Stimulated activated CD4-positive, alpha-beta T cell treated with anti-CD3 and anti-CD28 coated beads, Interleukin-2, amount 100 ng/mL, for 24 hours (primary cell): ENCODE measurements at regions not wholly inside any gene's neighbourhood (a gene's known extent, or its start where the extent isn't known, plus 50 kb on each side); places are given as distances from the start of the nearest gene placed in this dataset.

Source experiments
- DNase-seq, 2 donors: peaks; one replicate each; pipeline ENCODE4 v3.0.0-alpha.2; 2020

DNA sequence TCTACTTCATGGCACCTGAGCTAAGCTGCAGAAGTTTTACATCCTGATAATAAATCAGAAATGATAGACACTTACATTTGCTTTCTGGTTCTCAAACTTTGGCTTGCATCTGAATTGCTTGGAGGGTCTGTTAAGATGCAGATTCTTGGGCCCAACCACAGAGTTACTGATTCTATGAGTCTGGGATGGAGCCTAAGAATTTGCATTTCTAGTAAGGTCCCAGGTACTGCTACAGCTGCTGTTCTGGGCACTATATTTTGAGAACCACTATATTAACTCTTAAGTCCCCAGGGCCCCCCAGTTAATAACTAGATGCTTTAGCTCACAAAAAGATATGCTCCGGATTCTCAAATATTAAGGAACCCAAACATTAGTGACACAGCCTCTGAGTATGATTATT, 69.8 kb upstream of the DAB2 start:
- no peak for DNase-seq

DNA sequence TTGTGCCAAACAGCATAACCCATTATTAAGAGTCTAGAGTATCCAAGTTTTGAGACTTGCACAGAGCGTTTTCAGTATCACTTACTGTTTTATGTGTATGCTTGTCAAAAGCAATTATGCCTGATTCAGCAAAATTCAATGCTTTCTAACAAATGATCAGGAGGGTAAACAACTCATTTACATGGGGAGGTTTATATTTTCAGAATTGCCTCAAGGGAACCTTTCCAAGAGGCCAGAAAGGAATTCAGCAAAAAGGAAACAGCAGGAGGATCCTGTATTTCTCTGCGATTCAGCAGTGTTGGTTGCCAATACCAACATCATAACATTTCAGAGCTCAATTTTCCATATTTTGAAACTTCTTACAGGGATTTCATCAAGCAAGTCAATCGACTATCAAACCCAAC, 69.3 kb upstream of the DAB2 start:
- no peak for DNase-seq

DNA sequence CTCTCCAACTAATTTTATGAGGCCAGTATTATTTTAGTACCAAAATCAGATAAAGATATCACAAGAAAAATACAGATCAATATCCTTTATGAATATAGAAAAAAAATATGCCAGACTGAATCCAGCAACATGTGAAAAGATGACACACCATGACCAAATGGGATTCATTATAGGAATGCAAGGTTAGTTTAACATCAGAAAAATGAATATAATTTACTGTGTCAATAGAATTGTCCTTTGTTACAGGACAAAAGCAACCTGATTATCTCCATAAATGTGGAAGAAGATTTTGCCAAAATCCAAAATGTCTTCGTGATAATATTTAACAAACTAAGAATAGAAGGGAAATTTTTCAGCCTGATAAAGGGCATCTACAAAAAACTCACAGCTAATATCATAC, 66.4 kb upstream of the DAB2 start:
- DNase-seq: no peak

DNA sequence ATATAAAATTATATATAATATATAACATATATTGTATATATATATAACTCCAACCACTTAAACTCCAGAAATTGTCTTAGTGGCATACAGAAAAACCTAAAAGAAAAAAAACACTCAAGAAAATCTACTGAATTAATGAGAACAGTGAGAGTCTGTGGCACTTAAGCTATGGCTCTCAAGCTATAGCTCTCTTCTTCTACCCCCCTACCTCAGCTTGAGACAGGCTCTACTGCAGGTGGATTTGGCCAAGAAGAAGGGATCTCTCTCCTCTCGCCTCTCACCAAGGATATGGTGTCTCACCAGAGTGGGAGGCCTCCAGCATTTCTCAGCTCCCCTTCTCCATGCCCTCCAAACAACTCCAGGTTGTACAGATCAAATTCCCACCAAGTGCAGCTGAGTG, 64.5 kb upstream of the DAB2 start:
- no peak for DNase-seq

DNA sequence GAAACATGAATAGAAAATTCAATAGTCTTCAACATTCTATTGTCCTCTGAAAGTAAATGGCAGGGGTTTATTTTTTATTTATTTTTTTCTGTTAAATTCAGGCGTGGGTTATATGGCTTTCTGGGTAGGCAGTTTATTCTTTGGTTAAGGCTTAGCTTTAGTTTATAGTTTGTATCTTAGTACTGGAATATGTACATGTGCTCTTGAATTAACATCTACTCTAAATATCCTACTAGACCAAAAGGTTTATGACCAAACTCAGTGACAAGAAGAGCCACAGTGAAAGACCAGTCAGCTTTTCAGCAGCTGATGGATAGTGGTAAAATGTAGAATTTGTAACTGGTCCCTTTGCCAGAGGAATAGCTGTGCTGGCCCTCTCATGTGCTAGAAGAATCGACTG, 62.0 kb upstream of the DAB2 start:
- DNase-seq: no peak

DNA sequence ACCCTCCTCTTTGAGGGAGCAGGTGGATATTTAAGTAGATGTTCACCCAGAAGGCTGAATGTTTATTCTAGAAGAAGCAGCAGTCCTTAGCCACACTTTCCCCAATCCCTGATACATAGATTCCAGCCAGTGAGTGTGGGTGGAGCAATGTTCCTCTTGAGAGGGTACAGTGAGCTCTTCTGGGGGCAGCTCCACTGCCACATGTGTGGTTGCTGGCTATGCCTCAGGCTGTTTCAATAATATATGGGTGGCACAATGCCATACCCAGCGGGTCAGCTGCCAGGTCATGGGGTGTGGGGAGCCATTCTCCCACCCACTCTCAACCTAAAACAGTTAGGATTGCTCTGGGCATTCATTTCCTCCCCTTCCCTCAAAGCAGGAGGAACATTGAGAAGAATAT, 61.6 kb upstream of the DAB2 start:
- DNase-seq: no peak

DNA sequence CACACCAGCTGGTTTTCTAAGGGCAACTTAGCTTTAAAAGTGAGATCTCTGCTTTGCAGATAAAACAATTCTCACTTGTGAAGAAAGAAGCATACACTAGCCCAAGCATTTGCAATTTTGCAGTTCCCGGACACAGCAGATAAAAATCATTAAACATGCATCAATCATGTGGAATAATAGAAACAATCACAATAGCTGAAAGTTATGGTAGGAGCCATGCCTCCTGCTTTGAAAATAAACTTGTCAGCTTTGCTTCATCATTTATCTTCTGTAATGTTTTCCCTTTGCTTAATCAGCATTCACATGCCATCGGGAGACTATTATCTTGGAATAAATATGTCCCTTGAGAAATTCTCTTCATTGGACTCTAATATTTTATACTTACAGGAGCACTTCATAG, 60.3 kb upstream of the DAB2 start:
- DNase-seq: no peak

DNA sequence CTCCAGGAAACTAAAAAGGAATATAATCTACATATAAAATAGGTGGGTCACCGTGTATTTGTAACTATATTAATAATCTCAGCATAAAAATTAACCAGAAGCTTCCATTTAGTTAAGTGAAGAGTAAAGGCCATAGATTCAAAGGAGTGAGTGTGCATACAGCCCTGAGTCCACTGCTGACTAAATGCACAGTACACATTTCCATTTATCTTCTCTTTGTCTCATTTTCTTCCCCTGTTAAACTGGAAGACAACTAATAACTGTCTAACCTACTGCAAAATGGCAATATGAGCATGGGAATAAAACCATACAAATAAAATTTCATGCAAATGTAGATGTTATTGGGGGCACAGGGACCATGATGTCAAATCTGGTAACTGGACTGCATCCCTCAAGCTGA, 59.9 kb upstream of the DAB2 start:
- DNase-seq: no peak

DNA sequence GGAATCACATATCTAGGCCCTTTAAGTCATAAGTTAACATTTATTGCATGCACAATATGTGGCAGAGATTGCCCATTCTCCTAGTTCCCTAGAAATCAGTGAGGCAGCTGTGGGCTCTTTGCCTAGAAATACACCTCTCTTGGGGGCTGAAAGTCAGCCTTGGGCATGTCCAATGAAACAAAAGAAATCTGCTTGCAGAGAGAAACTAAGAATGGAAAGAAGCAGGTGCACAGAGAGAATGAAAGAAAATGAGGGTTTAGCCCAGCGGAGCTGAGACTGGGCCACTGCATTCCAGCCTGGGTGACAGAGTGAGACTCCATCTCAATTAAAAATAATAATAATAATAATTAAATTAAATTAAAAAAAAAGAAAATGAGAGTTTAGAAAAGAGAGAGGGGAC, 57.3 kb upstream of the DAB2 start:
- no peak for DNase-seq

DNA sequence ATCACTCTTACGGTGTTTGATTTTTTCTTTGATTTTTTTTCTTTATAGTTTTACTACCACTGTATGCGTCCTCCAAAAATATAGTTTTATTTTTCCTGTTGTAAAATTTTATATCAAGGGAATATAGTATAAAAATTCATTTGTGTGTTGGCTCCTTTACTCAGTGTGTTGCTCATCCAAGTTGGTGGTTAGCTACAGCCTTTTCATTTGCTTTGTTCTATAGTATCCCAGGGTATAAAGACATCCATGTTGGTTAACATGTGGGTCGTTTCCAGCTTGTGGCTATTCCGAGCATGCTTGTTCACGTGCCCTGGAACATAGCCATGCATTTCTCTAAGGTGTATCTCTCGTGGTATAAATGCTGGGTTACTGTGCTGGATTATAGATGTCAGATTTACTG, 54.8 kb upstream of the DAB2 start:
- no peak for DNase-seq

DNA sequence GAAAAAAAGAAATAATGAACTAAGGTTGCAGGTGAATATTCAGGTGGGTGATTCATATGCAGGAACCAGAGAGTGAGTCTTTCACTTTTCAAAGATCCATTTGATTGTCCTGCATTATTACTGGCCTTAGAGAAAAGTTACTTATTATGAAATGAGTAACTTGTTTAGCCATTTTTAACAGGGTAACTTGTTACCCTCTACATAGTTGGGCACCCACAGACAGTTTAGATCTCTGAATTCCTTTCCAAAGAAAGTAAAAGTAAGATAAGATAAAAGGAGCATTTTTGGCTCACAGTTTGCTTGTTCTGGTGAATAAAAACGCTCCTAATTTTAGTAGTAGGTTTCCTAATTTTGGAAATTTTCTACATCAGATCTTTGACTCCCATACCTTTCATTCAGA, 54.1 kb upstream of the DAB2 start:
- no peak for DNase-seq

DNA sequence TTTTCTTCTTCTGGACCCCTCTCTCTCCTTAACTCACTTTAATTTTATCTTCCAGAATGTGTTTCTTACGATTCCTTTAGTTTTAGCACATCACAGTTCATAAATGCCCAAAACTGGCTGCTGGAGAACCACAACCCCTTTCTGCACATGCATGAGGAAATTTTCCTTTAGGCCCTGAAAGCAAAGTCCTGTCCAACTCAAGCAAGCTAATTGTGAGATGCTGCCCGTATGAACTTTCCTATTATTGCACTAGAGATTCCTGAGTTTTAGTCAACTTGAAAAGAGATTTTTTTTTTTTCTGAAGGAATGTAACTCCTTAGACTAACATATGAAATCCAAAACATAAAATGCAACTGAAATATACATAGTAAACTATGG, 52.1 kb upstream of the DAB2 start:
- DNase-seq: no peak

DNA sequence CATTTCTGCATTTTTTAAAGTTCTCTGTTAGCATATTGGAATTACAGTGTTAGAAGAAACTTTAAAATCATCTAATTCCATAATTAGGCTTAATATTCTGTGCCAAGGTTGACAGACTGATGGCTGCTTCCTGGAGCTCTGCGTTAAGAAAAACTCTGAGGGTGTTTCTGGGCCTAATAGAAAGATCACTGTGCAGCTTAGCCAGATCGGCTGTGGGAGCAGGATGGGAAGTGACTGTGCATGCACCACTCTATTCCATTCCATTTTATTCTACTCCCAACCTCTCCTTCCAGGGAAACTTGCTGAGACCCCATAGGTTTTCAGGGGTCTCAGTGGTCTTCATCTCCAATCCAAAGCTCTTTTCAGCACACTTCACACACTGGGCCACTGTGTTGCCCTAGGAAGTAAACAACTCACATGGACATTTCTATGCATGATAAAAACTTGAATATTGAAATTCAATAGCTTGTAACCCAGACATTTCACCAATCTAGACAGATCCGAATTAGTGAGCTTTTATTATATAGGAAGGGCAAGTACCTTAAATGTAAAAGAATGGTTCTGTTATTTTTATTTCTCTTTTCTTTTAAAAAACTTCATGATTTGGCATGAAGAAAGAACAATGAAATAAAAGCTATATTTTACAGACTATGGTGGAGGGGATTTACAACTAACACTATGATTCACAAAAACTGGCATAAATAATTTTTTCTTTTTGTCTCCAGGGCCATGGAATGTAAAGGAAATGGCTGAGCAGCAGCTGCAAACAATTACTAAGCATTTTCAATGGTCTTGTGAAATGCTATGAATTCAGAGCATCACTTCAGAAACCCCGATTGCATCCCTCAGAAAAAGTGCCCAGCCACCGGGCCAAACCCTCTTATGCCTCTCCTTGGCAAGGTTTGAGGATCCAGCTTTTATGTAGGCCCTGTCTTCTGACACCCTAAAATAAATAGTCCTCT, 51.4 kb upstream of the DAB2 start:
- no peak for DNase-seq

DNA sequence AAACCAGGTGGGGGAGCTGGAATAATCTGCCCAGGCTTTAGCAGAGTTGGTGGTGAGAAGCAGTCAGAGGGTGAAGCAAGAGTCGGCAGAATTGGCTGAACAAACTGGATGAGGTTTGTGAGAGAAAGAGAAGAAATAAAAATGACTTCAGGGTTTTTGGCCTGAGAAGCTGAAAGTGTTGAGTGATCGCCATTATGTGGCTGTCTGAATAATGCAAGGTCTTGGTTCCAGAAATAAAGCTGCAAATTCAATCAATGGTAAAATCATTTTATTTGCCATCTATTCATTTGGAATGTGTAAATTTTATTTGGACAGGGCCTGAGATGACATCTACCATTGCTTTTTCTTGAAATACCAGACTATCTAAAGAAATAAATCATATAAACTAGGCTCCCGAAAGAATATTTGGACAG, 50.4 kb upstream of the DAB2 start:
- DNase-seq: no peak
